Neuronal stem cell (in vitro differentiated cells): ENCODE measurements at regions not wholly inside any gene's neighbourhood (a gene's known extent, or its start where the extent isn't known, plus 50 kb on each side); places are given as distances from the start of the nearest gene placed in this dataset.

ENCODE experiments used
- DNase-seq: peaks from one replicate; pipeline ENCODE4 v3.0.0-alpha.2; 2013; ENCODE audit warnings: low spot score
- H2AFZ ChIP-seq: one replicate; pipeline ENCODE4 v1.6.1; 2013; ENCODE audit warnings: mild to moderate bottlenecking, low read length, inconsistent platforms
- H2AK5ac ChIP-seq: 2 replicates; pipeline ENCODE4 v1.6.1; 2013; ENCODE audit warnings: low read depth, mild to moderate bottlenecking, inconsistent platforms, low read length, moderate library complexity, mixed read lengths
- H2BK120ac ChIP-seq: 2 replicates; pipeline ENCODE4 v1.6.1; 2013; ENCODE audit warnings: low read depth, mild to moderate bottlenecking, inconsistent platforms, low read length, moderate library complexity, mixed read lengths
- H2BK12ac ChIP-seq: one replicate; pipeline ENCODE4 v1.6.1; 2013; ENCODE audit warnings: low read length, inconsistent platforms
- H2BK15ac ChIP-seq: 2 replicates; pipeline ENCODE4 v1.6.1; 2013; ENCODE audit warnings: mild to moderate bottlenecking, low read length, inconsistent platforms, mixed read lengths
- H2BK5ac ChIP-seq: one replicate; pipeline ENCODE4 v1.6.1; 2013; ENCODE audit warnings: inconsistent platforms, mild to moderate bottlenecking, low read length, moderate library complexity
- H3K14ac ChIP-seq: one replicate; pipeline ENCODE4 v1.6.1; 2013; ENCODE audit warnings: low read length, inconsistent platforms
- H3K18ac ChIP-seq: 2 replicates; pipeline ENCODE4 v1.6.1; 2013; ENCODE audit warnings: low read length, inconsistent platforms
- H3K23ac ChIP-seq: 2 replicates; pipeline ENCODE4 v1.6.1; 2013; ENCODE audit warnings: low read depth, mild to moderate bottlenecking, mixed read lengths, low read length, inconsistent platforms; ENCODE audit not compliant: poor library complexity
- H3K27ac ChIP-seq: replicated peaks from 3 replicates; pipeline ENCODE4 v1.5.1; 2013; ENCODE audit warnings: low read length, inconsistent platforms
- H3K27me3 ChIP-seq, 3 experiments: 2 replicates each; pipeline ENCODE4 v1.6.1; 2013; ENCODE audit warnings: low read length in 3 of 3, mild to moderate bottlenecking in 2 of 3, inconsistent platforms in 1 of 3, low read depth in 1 of 3, mixed read lengths in 1 of 3, moderate library complexity in 1 of 3; ENCODE audit not compliant: control insufficient read depth in 3 of 3, insufficient read depth in 3 of 3
- H3K36me3 ChIP-seq, 2 donors: replicated peaks in 1 of 2; 2 replicates each; pipeline ENCODE4 v1.6.1; 2013; ENCODE audit warnings: low read length in 2 of 2; ENCODE audit not compliant: control insufficient read depth in 2 of 2, insufficient read depth in 2 of 2
- H3K4ac ChIP-seq: 2 replicates; pipeline ENCODE4 v1.6.1; 2013; ENCODE audit warnings: inconsistent platforms, mild to moderate bottlenecking, low read length, moderate library complexity
- H3K4me1 ChIP-seq, 2 donors: 1 replicate in 1 of 2; 2 replicates in 1 of 2; pipeline ENCODE4 v1.6.1; 2013; ENCODE audit warnings: low read length in 2 of 2, low read depth in 1 of 2; ENCODE audit not compliant: control insufficient read depth in 2 of 2, insufficient read depth in 1 of 2
- H3K4me2 ChIP-seq: one replicate; pipeline ENCODE4 v1.6.1; 2013; ENCODE audit warnings: mild to moderate bottlenecking, low read length, inconsistent platforms; ENCODE audit not compliant: insufficient read depth, poor library complexity, severe bottlenecking
- H3K4me3 ChIP-seq, 2 donors: 2 replicates each; pipeline ENCODE4 v1.5.1; 2013; ENCODE audit warnings: low read length in 2 of 2, mild to moderate bottlenecking in 2 of 2, inconsistent platforms in 1 of 2, moderate library complexity in 1 of 2
- H3K79me1 ChIP-seq: one replicate; pipeline ENCODE4 v1.6.1; 2013; ENCODE audit warnings: low read depth, mild to moderate bottlenecking, inconsistent platforms, low read length, moderate library complexity
- H3K9ac ChIP-seq: one replicate; pipeline ENCODE4 v1.6.1; 2013; ENCODE audit warnings: mild to moderate bottlenecking, low read depth, low read length, inconsistent platforms; ENCODE audit not compliant: poor library complexity
- H3K9me3 ChIP-seq, 2 donors: replicated peaks in 1 of 2; 2 replicates each; pipeline versions ENCODE3 to v1.6.1; 2013; ENCODE audit warnings: low read length in 2 of 2, mild to moderate bottlenecking in 2 of 2, inconsistent platforms in 1 of 2, low read depth in 1 of 2, mixed read lengths in 1 of 2, moderate library complexity in 1 of 2; ENCODE audit not compliant: control insufficient read depth in 2 of 2, insufficient read depth in 1 of 2
- H4K8ac ChIP-seq: one replicate; pipeline ENCODE4 v1.6.1; 2013; ENCODE audit warnings: low read depth, mild to moderate bottlenecking, inconsistent platforms, low read length, moderate library complexity
- H4K91ac ChIP-seq: one replicate; pipeline ENCODE4 v1.6.1; 2013; ENCODE audit warnings: low read length, low read depth, mild to moderate bottlenecking, inconsistent platforms; ENCODE audit not compliant: poor library complexity
- WGBS, 2 donors: extraction: QIAGEN DNeasy Blood & Tissue Kit; methylation state at CpG; one replicate each; pipeline ENCODE4 v1.1.7; 2013; ENCODE audit warnings: missing lambda C conversion rate in 2 of 2, mixed read lengths in 1 of 2; ENCODE audit not compliant: insufficient read length in 2 of 2, insufficient replicate concordance in 1 of 2; ENCODE audit errors: extremely low coverage in 2 of 2; 5-methylcytosine and 5-hydroxymethylcytosine counted together

GRCh38 chr20:12528104-12528503, 480.7 kb upstream of the SPTLC3 start:
- no peak overlapping the region for H3K9ac ChIP-seq
- no peak overlapping the region for H3K4me3 ChIP-seq
- no peak overlapping the region for H3K27ac ChIP-seq
- no peak overlapping the region for H4K8ac ChIP-seq
- no peaks in the 10 kb centered on the region for H3K27me3 ChIP-seq
- no peak overlapping the region for H3K4ac ChIP-seq
- H2BK12ac ChIP-seq = no peak overlapping the region
- H3K14ac ChIP-seq = no peak overlapping the region
- no peak overlapping the region for H2BK5ac ChIP-seq
- no peak overlapping the region for H2BK15ac ChIP-seq
- H3K9me3 ChIP-seq = no peaks in the 10 kb centered on the region
- no peak overlapping the region for H3K4me2 ChIP-seq
- H2AK5ac ChIP-seq = no peak overlapping the region
- H3K36me3 ChIP-seq = no peaks in the 10 kb centered on the region
- no peak overlapping the region for H2AFZ ChIP-seq
- H3K23ac ChIP-seq = no peak overlapping the region
- no peak for DNase-seq
- H3K79me1 ChIP-seq = no peaks in the 10 kb centered on the region
- H2BK120ac ChIP-seq = no peak overlapping the region
- H3K18ac ChIP-seq = no peak overlapping the region
- peaks cover 0 to 13% of the 10 kb centered on the region in 2 donors for H3K4me1 ChIP-seq
- no CpG with 5 or more reads among the region's 3 CpGs for WGBS, 2 donors
- H4K91ac ChIP-seq = no peak overlapping the region

- Histone ChIP-seq H3K27ac (no peak overlapping the region), H3K9ac (no peak overlapping the region), H3K4me1 (peaks cover 0 to 13% of the 10 kb centered on the region in 2 donors), H3K14ac (no peak overlapping the region), H3K4ac (no peak overlapping the region), H3K36me3 (no peaks in the 10 kb centered on the region), H3K4me3 (no peak overlapping the region), H4K8ac (no peak overlapping the region), H3K4me2 (no peak overlapping the region), H3K27me3 (no peaks in the 10 kb centered on the region), H2AFZ (no peak overlapping the region), H2BK15ac (no peak overlapping the region), H3K23ac (no peak overlapping the region), H2AK5ac (no peak overlapping the region), H4K91ac (no peak overlapping the region), H2BK5ac (no peak overlapping the region), H2BK120ac (no peak overlapping the region), H3K18ac (no peak overlapping the region), H2BK12ac (no peak overlapping the region), H3K79me1 (no peaks in the 10 kb centered on the region), H3K9me3 (no peaks in the 10 kb centered on the region)
- DNase-seq = no peak
- WGBS, 2 donors = no CpG with 5 or more reads among the region's 3 CpGs
Measured at GRCh38 chr20:12528591-12529041, 480.2 kb upstream of the SPTLC3 start.

GRCh38 chr20:12531626-12532025, 477.1 kb upstream of the SPTLC3 start:
- Histone ChIP-seq H2BK120ac (no peak overlapping the region), H2AFZ (no peak overlapping the region), H3K4me2 (no peak overlapping the region), H3K14ac (no peak overlapping the region), H3K18ac (no peak overlapping the region), H2BK15ac (no peak overlapping the region), H3K9ac (no peak overlapping the region), H3K27ac (no peak overlapping the region), H3K27me3 (no peaks in the 10 kb centered on the region), H4K91ac (no peak overlapping the region), H3K4me1 (peaks cover 0 to 13% of the 10 kb centered on the region in 2 donors), H3K79me1 (no peaks in the 10 kb centered on the region), H3K4ac (no peak overlapping the region), H2AK5ac (no peak overlapping the region), H4K8ac (no peak overlapping the region), H3K23ac (no peak overlapping the region), H3K36me3 (no peaks in the 10 kb centered on the region), H2BK12ac (no peak overlapping the region), H2BK5ac (no peak overlapping the region), H3K9me3 (no peaks in the 10 kb centered on the region), H3K4me3 (no peak overlapping the region)
- no peak for DNase-seq

GRCh38 chr20:12535316-12535715, 473.5 kb upstream of the SPTLC3 start:
- Histone ChIP-seq H2BK5ac (no peak overlapping the region), H2BK120ac (no peak overlapping the region), H3K23ac (no peak overlapping the region), H3K14ac (no peak overlapping the region), H3K27me3 (no peaks in the 10 kb centered on the region), H3K79me1 (no peaks in the 10 kb centered on the region), H3K9ac (no peak overlapping the region), H3K4me3 (no peak overlapping the region), H3K4me2 (no peak overlapping the region), H3K4me1 (no peaks in the 10 kb centered on the region), H4K91ac (no peak overlapping the region), H2AK5ac (no peak overlapping the region), H3K27ac (no peak overlapping the region), H2AFZ (no peak overlapping the region), H2BK15ac (no peak overlapping the region), H3K4ac (no peak overlapping the region), H3K18ac (no peak overlapping the region), H2BK12ac (no peak overlapping the region), H3K9me3 (no peaks in the 10 kb centered on the region), H3K36me3 (no peaks in the 10 kb centered on the region), H4K8ac (no peak overlapping the region)
- no peak for DNase-seq
- no CpG with 5 or more reads among the region's 1 CpG for WGBS, 2 donors
